22Rv1 (cell line): ENCODE measurements at regions not wholly inside any gene's neighbourhood (a gene's known extent, or its start where the extent isn't known, plus 50 kb on each side); places are given as distances from the start of the nearest gene placed in this dataset.

Experiments used
- H3K27ac ChIP-seq: fragments of 450-650 bp; 2 replicates; pipeline ENCODE4 v1.5.1; 2017
- ZFX ChIP-seq: fragments of 450-650 bp; IDR thresholded peaks from 2 replicates; pipeline ENCODE4 v1.6.1; 2017; ENCODE audit warnings: antibody characterized with exemption, borderline replicate concordance
- TF ChIP-seq, protein P1 (sequence below): fragments of 450-650 bp; IDR thresholded peaks from 2 replicates; pipeline ENCODE4 v1.5.1; 2017; ENCODE audit warnings: mild to moderate bottlenecking

DNA sequence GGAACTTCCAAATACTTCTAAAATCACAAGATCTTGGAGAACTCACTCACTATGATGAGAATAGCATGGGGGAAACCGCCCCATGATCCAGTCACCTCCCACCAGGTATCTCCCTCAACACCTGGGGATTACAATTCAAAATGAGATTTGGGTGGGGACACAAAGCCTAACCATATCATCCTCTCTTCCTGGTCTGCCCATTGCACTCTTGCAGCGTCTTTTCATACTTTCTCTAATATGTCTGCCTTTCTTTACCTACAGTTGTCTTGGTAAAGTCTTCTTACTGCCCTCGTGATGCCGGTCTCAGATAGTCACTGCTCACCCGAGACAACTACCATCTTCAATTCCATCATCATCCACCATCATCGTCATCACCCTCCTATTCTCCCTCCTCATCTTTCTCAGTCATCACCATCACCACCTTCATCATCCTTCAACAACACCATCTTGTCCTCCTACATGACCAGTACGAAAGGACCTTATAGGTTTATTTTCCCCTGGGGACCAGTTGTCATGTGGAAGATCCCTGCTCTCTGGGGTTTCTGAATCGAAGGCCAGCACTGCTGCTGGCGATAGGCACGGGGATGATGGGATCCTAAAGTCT lies 58.5 kb upstream of the CASZ1 start:
- TF ChIP-seq, protein P1, sequence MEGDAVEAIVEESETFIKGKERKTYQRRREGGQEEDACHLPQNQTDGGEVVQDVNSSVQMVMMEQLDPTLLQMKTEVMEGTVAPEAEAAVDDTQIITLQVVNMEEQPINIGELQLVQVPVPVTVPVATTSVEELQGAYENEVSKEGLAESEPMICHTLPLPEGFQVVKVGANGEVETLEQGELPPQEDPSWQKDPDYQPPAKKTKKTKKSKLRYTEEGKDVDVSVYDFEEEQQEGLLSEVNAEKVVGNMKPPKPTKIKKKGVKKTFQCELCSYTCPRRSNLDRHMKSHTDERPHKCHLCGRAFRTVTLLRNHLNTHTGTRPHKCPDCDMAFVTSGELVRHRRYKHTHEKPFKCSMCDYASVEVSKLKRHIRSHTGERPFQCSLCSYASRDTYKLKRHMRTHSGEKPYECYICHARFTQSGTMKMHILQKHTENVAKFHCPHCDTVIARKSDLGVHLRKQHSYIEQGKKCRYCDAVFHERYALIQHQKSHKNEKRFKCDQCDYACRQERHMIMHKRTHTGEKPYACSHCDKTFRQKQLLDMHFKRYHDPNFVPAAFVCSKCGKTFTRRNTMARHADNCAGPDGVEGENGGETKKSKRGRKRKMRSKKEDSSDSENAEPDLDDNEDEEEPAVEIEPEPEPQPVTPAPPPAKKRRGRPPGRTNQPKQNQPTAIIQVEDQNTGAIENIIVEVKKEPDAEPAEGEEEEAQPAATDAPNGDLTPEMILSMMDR, result no peak
- no peak for TF ChIP-seq ZFX
- H3K27ac ChIP-seq, result no peak overlapping the region

DNA sequence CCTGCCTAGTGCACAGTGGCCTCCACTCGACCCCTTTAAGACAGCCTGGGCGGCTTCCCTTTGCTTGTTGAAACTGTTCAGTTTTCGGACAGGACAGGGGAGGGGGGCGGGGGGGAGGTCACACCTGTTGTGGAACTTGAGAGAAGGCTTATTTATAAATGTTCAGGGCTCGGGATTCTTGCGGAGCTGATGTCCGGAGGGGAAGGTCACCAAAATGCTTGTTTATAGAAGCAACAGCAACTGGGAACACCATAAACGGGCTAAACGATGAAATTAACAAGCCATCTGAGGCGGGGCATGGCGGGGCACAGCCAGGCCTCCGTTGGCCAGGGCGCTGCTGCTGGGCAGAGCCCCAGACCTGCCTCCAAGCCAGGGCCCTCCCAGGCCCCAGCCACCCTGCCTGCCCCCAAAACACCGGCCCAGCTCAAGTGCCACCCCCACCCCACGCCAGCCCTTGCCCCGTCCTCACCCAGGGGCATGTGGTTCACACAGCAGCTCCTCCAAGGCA lies 59.8 kb upstream of the CASZ1 start:
- TF ChIP-seq, protein P1, result no peak
- TF ChIP-seq ZFX, result no peak
- H3K27ac ChIP-seq, result no peak overlapping the region

DNA sequence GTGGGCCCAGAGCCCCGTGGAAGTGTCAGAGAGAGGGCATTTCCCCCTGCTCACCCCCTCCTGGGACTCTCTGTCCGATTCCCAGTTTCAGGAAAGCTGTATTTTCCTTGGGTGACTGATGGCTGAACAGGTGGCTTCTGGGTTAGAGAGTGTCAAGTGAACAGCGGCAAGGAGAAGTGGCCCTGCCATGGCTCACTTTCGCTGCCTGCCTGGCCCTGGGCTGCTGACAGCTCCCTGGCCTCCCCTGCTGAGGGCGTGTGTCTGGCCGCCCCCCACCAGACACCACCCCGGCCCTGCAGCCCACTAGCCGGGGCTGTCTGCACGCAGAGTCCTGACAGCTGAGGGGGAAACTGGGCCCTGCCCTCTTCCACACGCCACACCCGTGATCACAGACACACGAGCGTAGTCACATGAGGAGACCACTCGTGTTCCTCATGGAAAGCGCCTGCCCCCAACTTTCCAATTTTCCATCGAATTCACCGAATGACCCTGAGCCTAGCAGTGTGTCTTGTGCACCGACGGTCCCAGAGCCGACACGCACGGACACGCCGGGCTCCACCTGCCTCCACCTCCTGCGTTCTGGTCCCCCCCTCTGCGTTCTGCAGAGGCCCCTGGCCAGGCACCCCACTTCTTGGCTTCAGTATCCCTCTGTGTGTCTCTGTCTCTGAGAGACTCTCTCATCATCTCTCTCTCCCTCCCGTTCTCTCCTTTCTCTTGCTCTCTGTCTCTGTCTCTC lies 60.6 kb upstream of the CASZ1 start:
- no peak for TF ChIP-seq ZFX
- TF ChIP-seq, protein P1, result no peak
- H3K27ac ChIP-seq, result no peak overlapping the region

DNA sequence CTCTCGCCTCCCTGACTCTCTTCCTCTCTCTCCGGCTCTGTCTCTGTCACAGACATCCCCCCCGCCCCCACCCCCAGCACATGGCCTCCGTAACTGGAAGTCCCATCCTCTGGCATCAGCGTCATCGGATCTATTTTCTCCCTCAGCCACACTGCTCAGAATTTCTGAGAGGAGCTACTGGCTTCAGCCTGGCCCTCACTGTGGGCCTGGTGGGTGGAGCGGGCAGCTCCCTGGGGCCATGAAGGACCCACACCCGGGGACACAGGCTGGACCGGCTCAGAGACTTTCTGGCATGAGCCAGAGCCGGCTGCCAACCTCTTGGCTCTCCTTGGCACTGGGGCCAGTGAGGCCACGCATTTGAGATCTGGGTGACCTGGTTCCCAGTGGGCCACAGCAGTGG lies 61.2 kb upstream of the CASZ1 start:
- no peak overlapping the region for H3K27ac ChIP-seq
- TF ChIP-seq, protein P1, result no peak
- no peak for TF ChIP-seq ZFX

DNA sequence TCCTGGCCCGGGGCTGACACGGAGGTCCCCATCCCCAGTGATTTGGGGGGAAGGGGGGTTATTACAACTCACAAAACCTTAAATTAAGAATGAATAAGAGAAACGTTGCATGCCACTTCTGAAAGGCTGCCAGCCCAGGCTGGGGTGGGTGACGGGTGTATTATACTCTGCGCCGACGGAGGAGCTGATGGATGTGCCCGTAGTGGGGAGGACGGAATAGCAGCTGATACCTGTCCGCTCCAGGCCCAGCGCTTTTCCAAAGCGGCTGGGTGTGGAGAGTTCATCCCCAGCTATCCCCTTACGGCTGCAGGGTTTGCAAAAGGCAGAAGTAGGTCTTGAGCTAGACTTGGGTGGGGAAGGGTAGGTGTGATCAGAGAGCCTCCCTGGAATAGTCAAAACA lies 63.8 kb upstream of the CASZ1 start:
- no peak overlapping the region for H3K27ac ChIP-seq
- no peak for TF ChIP-seq ZFX
- TF ChIP-seq, protein P1, result no peak

DNA sequence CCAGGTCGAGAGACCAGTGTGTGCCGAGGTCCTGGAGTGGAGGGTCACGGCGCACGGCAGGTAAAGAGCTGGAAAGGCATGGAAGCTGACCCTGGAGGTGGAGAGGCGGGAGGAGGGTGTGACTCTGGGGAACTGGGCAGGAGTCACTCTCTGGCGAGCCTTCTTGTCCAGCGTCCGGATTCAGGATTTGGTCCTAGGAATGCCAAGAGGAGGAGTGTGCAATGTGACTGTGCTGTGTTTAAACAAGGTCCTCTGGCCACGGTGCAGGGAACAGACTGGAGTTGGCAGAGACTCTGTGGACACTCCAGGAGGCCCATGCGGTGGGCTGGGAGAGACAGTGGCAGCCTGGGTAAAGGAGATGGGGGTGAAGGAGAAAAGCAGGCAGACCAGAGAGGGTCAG lies 64.2 kb upstream of the CASZ1 start:
- TF ChIP-seq, protein P1, result no peak
- no peak overlapping the region for H3K27ac ChIP-seq

DNA sequence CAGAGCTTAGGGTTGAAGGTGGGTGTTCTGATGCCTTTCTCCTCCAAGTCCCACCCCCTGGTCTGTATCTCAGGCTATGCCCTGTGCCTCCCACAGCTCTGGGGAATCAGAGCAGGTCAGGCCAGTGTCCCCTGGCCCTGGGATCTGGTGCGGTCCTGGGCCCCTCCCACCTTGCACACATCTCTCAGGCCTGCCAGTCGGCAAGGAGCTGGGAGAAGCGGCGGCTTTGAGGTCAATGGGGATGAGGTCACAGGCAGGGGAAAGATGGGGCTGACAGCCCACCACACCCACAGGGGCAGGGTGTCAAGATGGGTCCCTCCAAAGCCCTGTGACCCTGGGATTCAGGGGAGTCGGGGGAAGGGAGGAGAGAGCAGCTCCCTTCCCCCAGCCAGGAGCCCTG lies 65.4 kb upstream of the CASZ1 start:
- H3K27ac ChIP-seq, result no peak overlapping the region

More for the DNA sequence above, 65.4 kb upstream of the CASZ1 start:
- TF ChIP-seq, protein P1, result no peak
- TF ChIP-seq ZFX, result no peak
